Heart right ventricle (tissue), 16 donors: ENCODE measurements at regions not wholly inside any gene's neighbourhood (a gene's known extent, or its start where the extent isn't known, plus 50 kb on each side); places are given as distances from the start of the nearest gene placed in this dataset.
"Not testable (repeated sequence)": the region's sequence is repeated elsewhere in the genome, so short reads cannot be mapped to it uniquely, and the experiment has no call there.

Experiments used
- ATAC-seq, 8 donors: fragments of 200-7000 bp; cut with Tn5 transposase; one replicate each; pipeline ENCODE4 v1.9.1; 2020; ENCODE audit warnings: mild to moderate bottlenecking in 8 of 8, moderate library complexity in 8 of 8, moderate number of reproducible peaks in 1 of 8
- DNase-seq, 2 donors: peaks; one replicate each; pipeline ENCODE4 v3.0.0-alpha.2; 2020
- H3K27ac ChIP-seq, 10 donors: fragments of 200-600 bp; sonication (generic) in 2 of 10; one replicate each; pipeline versions ENCODE4 v1.5.0 to v1.8.0; 2020 to 2022; ENCODE audit warnings: mild to moderate bottlenecking in 3 of 10
- H3K27me3 ChIP-seq, 7 donors: fragments of 200-600 bp; one replicate each; pipeline ENCODE4 v1.8.0; 2021 to 2022; ENCODE audit warnings: mild to moderate bottlenecking in 2 of 7
- H3K36me3 ChIP-seq, 9 donors: fragments of 200-600 bp; sonication (generic) in 1 of 9; one replicate each; pipeline versions ENCODE4 v1.5.0 to v1.8.0; 2020 to 2022; ENCODE audit warnings: mild to moderate bottlenecking in 2 of 9
- H3K4me1 ChIP-seq, 9 donors: fragments of 200-600 bp; sonication (generic) in 1 of 9; one replicate each; pipeline versions ENCODE4 v1.5.0 to v1.8.0; 2020 to 2022; ENCODE audit warnings: mild to moderate bottlenecking in 4 of 9
- H3K4me3 ChIP-seq, 10 donors: fragments of 200-600 bp; sonication (generic) in 2 of 10; one replicate each; pipeline versions ENCODE4 v1.5.0 to v1.8.0; 2020 to 2022; ENCODE audit warnings: mild to moderate bottlenecking in 7 of 10, moderate library complexity in 2 of 10
- H3K9me3 ChIP-seq, 11 donors: fragments of 200-600 bp in 10 of 11; sonication (generic) in 2 of 11; one replicate each; pipeline versions ENCODE4 v1.5.0 to v1.8.0; 2013 to 2022; ENCODE audit warnings: mild to moderate bottlenecking in 2 of 11, control low read depth in 1 of 11, moderate library complexity in 1 of 11
- WGBS, 2 donors: extraction: QIAGEN DNeasy Blood & Tissue Kit; methylation state at CpG; one replicate each; pipeline ENCODE4 v1.1.7; 2013; ENCODE audit warnings: inconsistent platforms in 1 of 2; 5-methylcytosine and 5-hydroxymethylcytosine counted together
- intact Hi-C, 10 donors: fragments of 100-400 bp; cut with DNase I; formaldehyde crosslinking; loops; one replicate each; pipeline versions ENCODE4 v1.11.1 to v1.14.2; 2022
- TF ChIP-seq, protein P1 (sequence below), 9 donors: fragments of 200-600 bp; sonication (generic) in 2 of 9; IDR thresholded peaks; one replicate each; pipeline versions ENCODE4 v1.5.0 to v1.8.0; 2021 to 2022; ENCODE audit warnings: antibody characterized with exemption in 9 of 9, mild to moderate bottlenecking in 5 of 9, moderate library complexity in 1 of 9
- donor health status: Arrhythmogenic right ventricular cardiomyopathy.
- donor health status: ischemic (EF 13 %, LVEDD 7.1; RV severe dilation, severe dysfunction).
- donor health status: healthy with polysubstance abuse.
- donor health status: DM: no; HTN: yes; CAD: no.
- donor health status: DM: no; HTN: no; CAD: no.
- donor health status: ischemic (EF 25% LVEDD 6.9; RV normal size, moderate dysfunction).
- donor health status: ischemic (EF 25% LVEDD 5.7; RV mildly dilated, moderate dysfunction).
- donor health status: healthy.
- donor health status: DM: yes; HTN: yes; CAD: no.
- donor health status: Ischemic cardiomyopathy.
- donor health status: ischemic (EF 35%, LVEDD 5.7; RV mildly dilated, moderate dysfunction).
- donor health status: nonischemic (EF 11% LVEDD 7.7; RV severe dilation, severe dysfunction).
- donor health status: DM: yes; HTN: yes; CAD: no.
- donor health status: PGD.
- donor health status: ischemic (EF 29% LVEDD 5.4; RV normal size, mild dysfunction).
- donor health status: nonischemic (EF 23%, LVEDD 6.1; RV moderate dilation, normal function).

DNA sequence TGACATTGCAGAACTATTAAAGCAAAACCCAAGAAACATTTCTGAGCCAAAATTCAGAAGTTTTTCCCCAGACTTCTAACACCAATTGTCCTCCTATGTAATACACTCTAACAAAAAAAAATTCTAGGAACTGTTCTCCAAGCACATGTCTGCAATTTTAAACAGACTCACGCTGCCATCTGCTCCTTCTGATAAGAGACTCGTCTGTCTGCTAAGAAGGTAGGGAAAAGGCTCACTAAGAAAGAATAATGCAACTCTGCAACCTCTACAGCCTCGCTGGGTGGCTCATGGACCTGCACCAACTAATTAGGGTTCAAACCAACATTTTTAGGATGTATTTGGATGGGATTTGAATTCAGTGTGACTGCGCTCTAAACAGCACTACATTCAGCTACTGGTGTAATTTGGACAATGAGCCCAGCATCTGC is 366.5 kb downstream of the DSC3 start:
- DNase-seq (no peak), ATAC-seq (no peak)
- Histone ChIP-seq H3K4me3 (no peak overlapping the region), H3K4me1 (no peaks in the 10 kb centered on the region), H3K9me3 (no peaks in the 10 kb centered on the region), H3K27me3 (no peaks in the 10 kb centered on the region), H3K36me3 (no peaks in the 10 kb centered on the region), H3K27ac (no peak overlapping the region)
- WGBS, 2 donors = 8 to 12% methylated on average over 4 of the region's 4 CpGs
- intact Hi-C loops = no loop called here
- TF ChIP-seq, protein P1, sequence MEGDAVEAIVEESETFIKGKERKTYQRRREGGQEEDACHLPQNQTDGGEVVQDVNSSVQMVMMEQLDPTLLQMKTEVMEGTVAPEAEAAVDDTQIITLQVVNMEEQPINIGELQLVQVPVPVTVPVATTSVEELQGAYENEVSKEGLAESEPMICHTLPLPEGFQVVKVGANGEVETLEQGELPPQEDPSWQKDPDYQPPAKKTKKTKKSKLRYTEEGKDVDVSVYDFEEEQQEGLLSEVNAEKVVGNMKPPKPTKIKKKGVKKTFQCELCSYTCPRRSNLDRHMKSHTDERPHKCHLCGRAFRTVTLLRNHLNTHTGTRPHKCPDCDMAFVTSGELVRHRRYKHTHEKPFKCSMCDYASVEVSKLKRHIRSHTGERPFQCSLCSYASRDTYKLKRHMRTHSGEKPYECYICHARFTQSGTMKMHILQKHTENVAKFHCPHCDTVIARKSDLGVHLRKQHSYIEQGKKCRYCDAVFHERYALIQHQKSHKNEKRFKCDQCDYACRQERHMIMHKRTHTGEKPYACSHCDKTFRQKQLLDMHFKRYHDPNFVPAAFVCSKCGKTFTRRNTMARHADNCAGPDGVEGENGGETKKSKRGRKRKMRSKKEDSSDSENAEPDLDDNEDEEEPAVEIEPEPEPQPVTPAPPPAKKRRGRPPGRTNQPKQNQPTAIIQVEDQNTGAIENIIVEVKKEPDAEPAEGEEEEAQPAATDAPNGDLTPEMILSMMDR (IDR thresholded peaks at IDR 0.05) = no peak

DNA sequence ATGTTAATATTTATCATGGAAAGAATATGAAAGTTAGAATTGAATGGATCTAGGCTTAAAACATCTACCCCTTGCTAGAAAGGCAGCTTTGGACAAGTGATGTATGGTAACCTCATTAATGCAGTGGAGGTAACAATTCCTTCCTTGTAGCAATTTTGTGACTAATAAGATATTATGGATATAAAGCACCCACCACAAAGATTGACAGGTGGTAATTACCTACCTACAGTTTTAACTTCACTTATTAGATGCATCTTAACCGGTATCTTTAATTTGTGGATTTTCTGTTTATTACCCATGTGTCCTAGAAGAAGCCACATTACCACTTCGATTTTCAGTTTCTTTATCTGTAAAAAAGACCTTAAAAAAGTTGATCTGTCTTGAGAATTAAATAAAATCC is 367.0 kb downstream of the DSC3 start:
- TF ChIP-seq, protein P1 (IDR thresholded peaks at IDR 0.05) = no peak
- Histone ChIP-seq H3K27ac (no peak overlapping the region), H3K4me3 (no peak overlapping the region), H3K36me3 (no peaks in the 10 kb centered on the region), H3K4me1 (no peaks in the 10 kb centered on the region), H3K27me3 (no peaks in the 10 kb centered on the region), H3K9me3 (no peaks in the 10 kb centered on the region)
- intact Hi-C loops = no loop called here
- DNase-seq = no peak
- no peak for ATAC-seq
- 80 to 89% methylated on average over 2 of the region's 2 CpGs for WGBS, 2 donors

DNA sequence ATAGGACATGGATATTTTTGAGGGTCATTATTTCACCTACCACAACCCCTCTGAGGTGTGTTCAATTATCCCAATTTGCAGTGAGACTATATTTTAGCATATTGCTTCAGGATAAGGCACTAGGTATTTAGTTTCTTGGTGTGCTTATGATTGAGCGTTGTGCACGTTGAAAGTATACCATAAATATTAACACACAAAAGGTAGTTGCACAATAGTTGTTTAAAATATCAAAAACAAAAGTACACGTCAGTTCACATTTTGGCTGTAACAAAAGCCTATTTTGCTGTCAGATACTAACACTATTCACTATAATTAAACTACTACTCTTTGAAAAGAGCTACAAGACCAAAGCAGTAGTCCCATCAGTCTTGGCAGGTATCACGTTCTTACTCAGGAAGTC is 367.5 kb downstream of the DSC3 start:
- DNase-seq = no peak
- Histone ChIP-seq H3K4me1 (no peaks in the 10 kb centered on the region), H3K27me3 (no peaks in the 10 kb centered on the region), H3K9me3 (no peaks in the 10 kb centered on the region), H3K27ac (no peak overlapping the region), H3K36me3 (no peaks in the 10 kb centered on the region), H3K4me3 (no peak overlapping the region)
- TF ChIP-seq, protein P1 (IDR thresholded peaks at IDR 0.05) = no peak
- intact Hi-C loops = no loop called here
- ATAC-seq = no peak
- WGBS, 2 donors = 82 to 83% methylated on average over 4 of the region's 4 CpGs

DNA sequence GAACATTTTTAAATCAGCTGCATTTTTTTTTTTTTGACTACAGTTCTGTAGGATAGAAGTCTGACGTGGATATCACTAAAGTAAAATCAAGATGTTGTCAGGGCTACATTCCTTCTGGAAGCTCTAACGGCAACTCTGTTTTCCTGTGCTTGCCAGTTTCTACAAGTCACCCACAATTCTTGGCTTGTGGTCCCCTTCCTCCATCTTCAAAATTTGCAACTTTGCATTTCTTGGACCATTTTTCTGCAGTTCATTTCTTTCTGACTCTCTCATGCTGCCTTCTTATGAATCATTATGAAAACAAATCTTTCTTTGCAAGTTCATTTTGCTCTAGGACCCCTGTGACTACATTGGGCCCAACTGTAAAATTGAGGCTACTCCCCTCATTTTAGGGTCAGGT is 367.9 kb downstream of the DSC3 start:
- TF ChIP-seq, protein P1 (IDR thresholded peaks at IDR 0.05) = no peak
- WGBS, 2 donors = 52 to 56% methylated on average over 2 of the region's 2 CpGs
- Histone ChIP-seq H3K9me3 (no peaks in the 10 kb centered on the region), H3K27me3 (no peaks in the 10 kb centered on the region), H3K27ac (no peak overlapping the region), H3K4me3 (no peak overlapping the region), H3K4me1 (no peaks in the 10 kb centered on the region), H3K36me3 (no peaks in the 10 kb centered on the region)
- ATAC-seq (no peak), DNase-seq (no peak)
- intact Hi-C loops = no loop called here

DNA sequence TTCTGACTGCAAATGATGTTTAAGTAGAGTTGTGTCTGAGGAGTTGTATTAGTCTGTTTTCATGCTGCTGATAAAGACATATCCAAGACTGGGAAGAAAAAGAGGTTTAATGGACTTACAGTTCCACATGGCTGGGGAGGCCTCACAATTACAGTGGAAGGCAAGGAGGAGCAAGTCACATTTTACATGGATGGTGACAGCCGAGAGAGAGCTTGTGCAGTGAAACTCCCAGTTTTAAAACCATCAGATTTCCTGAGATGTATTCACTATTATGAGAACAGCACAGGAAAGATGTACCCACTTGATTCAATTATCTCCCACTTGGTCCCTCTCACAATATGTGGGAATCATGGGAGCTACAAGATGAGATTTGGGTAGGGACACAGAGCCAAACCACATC is 370.1 kb downstream of the DSC3 start:
- 85 to 94% methylated on average over 1 of the region's 1 CpG for WGBS, 2 donors
- DNase-seq, intact Hi-C loops, H3K9me3 ChIP-seq, H3K36me3 ChIP-seq, H3K4me3 ChIP-seq, H3K4me1 ChIP-seq, H3K27ac ChIP-seq, ATAC-seq, H3K27me3 ChIP-seq: not testable (repeated sequence)
